H1 (cell line): ENCODE measurements at regions not wholly inside any gene's neighbourhood (a gene's known extent, or its start where the extent isn't known, plus 50 kb on each side); places are given as distances from the start of the nearest gene placed in this dataset.

Source experiments
- CBX8 ChIP-seq: fragments of 300-800, 300-1000 bp; sonication (generic); IDR thresholded peaks from 2 replicates; pipeline ENCODE4 v1.7.1; 2016; ENCODE audit warnings: low read depth, low read length, borderline replicate concordance
- KDM4A ChIP-seq: IDR thresholded peaks from one replicate; pipeline ENCODE4 v1.7.1; 2012; ENCODE audit warnings: low read depth, mild to moderate bottlenecking, moderate library complexity, low read length, inconsistent platforms; ENCODE audit not compliant: severe bottlenecking
- RNF2 ChIP-seq: fragments of 200-900, 300-1000 bp; sonication (generic); IDR thresholded peaks from 2 replicates; pipeline ENCODE4 v1.7.1; 2016; ENCODE audit warnings: borderline replicate concordance, low read depth, mild to moderate bottlenecking, antibody characterized with exemption, low read length; ENCODE audit not compliant: poor library complexity, severe bottlenecking; ENCODE audit errors: missing control alignments
- TF ChIP-seq, protein P1 (sequence below): IDR thresholded peaks from 2 replicates; pipeline ENCODE4 v1.6.1; 2012; ENCODE audit warnings: inconsistent platforms
- TF ChIP-seq, protein P2 (sequence below): IDR thresholded peaks from 2 replicates; pipeline ENCODE4 v1.6.1; 2011; ENCODE audit warnings: low read depth, mild to moderate bottlenecking, low read length; ENCODE audit not compliant: insufficient read depth

DNA sequence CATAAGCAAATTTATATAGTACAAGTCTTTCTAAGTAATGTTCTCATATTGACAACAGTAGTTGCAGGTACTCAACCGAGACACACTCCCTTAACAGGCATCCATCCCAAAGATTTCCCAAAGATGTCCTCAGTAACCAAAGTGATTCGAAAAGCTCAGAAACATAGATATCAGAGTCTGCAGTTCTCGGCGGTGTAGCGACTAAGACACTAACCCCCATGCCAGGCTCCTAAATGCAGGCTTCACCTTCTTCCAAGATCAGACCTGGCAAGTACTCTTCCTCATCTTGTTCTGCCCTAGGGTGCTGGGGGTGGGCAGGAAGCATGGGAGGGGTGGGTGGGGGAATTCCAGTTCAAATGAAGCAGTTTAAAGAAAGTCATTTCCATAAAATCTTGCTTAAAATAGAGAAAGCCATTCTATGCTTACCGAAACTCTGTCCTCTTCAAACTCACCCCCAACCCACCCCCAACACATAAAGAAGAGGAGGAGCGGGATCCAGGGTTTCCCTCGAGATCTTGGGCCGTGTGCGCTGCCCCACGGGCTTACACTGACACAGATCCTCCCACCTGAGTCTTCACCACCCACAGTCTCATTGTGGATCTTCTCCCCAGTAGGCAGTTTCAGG, 59.0 kb upstream of the BCL6 start (continued):
- TF ChIP-seq, protein P1, sequence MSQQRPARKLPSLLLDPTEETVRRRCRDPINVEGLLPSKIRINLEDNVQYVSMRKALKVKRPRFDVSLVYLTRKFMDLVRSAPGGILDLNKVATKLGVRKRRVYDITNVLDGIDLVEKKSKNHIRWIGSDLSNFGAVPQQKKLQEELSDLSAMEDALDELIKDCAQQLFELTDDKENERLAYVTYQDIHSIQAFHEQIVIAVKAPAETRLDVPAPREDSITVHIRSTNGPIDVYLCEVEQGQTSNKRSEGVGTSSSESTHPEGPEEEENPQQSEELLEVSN, result no peak
- TF ChIP-seq CBX8 (no peak), KDM4A (no peak), RNF2 (no peak)
- TF ChIP-seq, protein P2, sequence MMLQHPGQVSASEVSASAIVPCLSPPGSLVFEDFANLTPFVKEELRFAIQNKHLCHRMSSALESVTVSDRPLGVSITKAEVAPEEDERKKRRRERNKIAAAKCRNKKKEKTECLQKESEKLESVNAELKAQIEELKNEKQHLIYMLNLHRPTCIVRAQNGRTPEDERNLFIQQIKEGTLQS, result no peak
